ENCODE measurements at regions not wholly inside any gene's neighbourhood (a gene's known extent, or its start where the extent isn't known, plus 50 kb on each side); places are given as distances from the start of the nearest gene placed in this dataset.

- Histone ChIP-seq H2AK5ac (ENCODE audit: insufficient read length, low read length) (no peak overlapping the region), H3K14ac (ENCODE audit: insufficient read depth, low read length) (no peak overlapping the region), H2AFZ (ENCODE audit: low read length) (no peak overlapping the region), H2BK120ac (ENCODE audit: low read depth, low read length, poor library complexity, severe bottlenecking) (no peak overlapping the region), H3K18ac (ENCODE audit: insufficient read length, low read depth, low read length) (no peak overlapping the region), H3K27me3 (ENCODE audit: insufficient read depth, low read length) (no peaks in the 10 kb centered on the region), H3K79me1 (ENCODE audit: insufficient read depth, low read depth, low read length, poor library complexity, severe bottlenecking) (no peaks in the 10 kb centered on the region), H2BK20ac (ENCODE audit: low read depth, low read length, poor library complexity, severe bottlenecking) (no peak overlapping the region), H2BK12ac (ENCODE audit: insufficient read length, low read depth, low read length) (no peak overlapping the region), H4K8ac (replicated peaks; ENCODE audit: insufficient read length, low read depth, low read length) (no peak overlapping the region), H3T11ph (ENCODE audit: low read length) (no peak overlapping the region), H3K4me1 (ENCODE audit: insufficient read depth, low read length) (peaks cover 3% of the 10 kb centered on the region; the same call in 1 of the 2 replicates), H3K27ac (ENCODE audit: insufficient read length, low read depth, low read length) (no peak overlapping the region), H3K4me2 (ENCODE audit: insufficient read depth, insufficient read length, low read length) (no peak overlapping the region), H4K91ac (ENCODE audit: insufficient read length, low read depth, low read length) (no peak overlapping the region), H3K23ac (ENCODE audit: insufficient read length, low read depth, low read length) (no peak overlapping the region), H3K9ac (ENCODE audit: extremely low read depth, insufficient read length, low read length) (no peak overlapping the region), H4K20me1 (ENCODE audit: control insufficient read depth, insufficient read depth, insufficient read length) (peaks cover 2% of the 10 kb centered on the region), H3K56ac (ENCODE audit: insufficient read length, low read depth, low read length) (no peak overlapping the region), H3K4ac (ENCODE audit: low read depth, low read length) (no peak overlapping the region), H2BK5ac (ENCODE audit: insufficient read length, low read length) (no peak overlapping the region), H2BK15ac (ENCODE audit: low read depth, low read length) (0 out of 2 replicates have a peak overlapping the region, but pooled peaks have one; percentile 9), H3K79me2 (ENCODE audit: insufficient read depth, low read length) (peaks cover 1% of the 10 kb centered on the region; the same call in 1 of the 2 replicates), H4K5ac (ENCODE audit: insufficient read length, low read depth, low read length) (no peak overlapping the region), H3K9me3 (ENCODE audit: control insufficient read depth, low read depth, low read length) (no peaks in the 10 kb centered on the region), H3K23me2 (ENCODE audit: insufficient read length, low read depth, low read length, poor library complexity, severe bottlenecking) (no peaks in the 10 kb centered on the region)
- no peak for DNase-seq
- no CpG with 5 or more reads among the region's 17 CpGs for WGBS (ENCODE audit: extremely low coverage, insufficient read length, low lambda C conversion rate)
- Mint-ChIP-seq H3K4me3 (no peak overlapping the region), H3K36me3 (ENCODE audit: insufficient read depth in 1 of 3, low read depth in 3 of 3) (peaks cover 0 to 18% (median 0%) of the 10 kb centered on the region in 3 experiments; a peak in 3 of 7 replicates), H3K27me3 (ENCODE audit: low read depth) (peaks cover 7% of the 10 kb centered on the region), H3K4me1 (peaks cover 10 to 30% of the 10 kb centered on the region in 2 experiments), H3K9me3 (no peaks in the 10 kb centered on the region), H3K27ac (peak overlapping the region in 1 of 3 experiments; percentile 8; a peak in 2 of 7 replicates)
- no peak for TF ChIP-seq CTCF (conservative IDR thresholded peaks at IDR 0.05)
Measured at GRCh38 chr12:125240717-125241116, 175.5 kb downstream of the AACS start.

Measured in H9 (cell line).